Karpas-422 (cell line): ENCODE measurements at regions not wholly inside any gene's neighbourhood (a gene's known extent, or its start where the extent isn't known, plus 50 kb on each side); places are given as distances from the start of the nearest gene placed in this dataset.
"Not testable (repeated sequence)": the region's sequence is repeated elsewhere in the genome, so short reads cannot be mapped to it uniquely, and the experiment has no call there.

Experiments used
- DNase-seq: peaks from one replicate; pipeline ENCODE4 v3.0.0-alpha.2; 2015
- H2AFZ ChIP-seq: fragments of 200-600 bp; sonication (generic); 2 replicates; pipeline ENCODE4 v1.6.1; 2014; ENCODE audit warnings: antibody characterized with exemption, low read length, mixed read lengths
- H3K27ac ChIP-seq: fragments of 200-600 bp; sonication (generic); 2 replicates; pipeline ENCODE4 v1.5.1; 2014; ENCODE audit warnings: mild to moderate bottlenecking, low read length, moderate library complexity
- H3K27me3 ChIP-seq: fragments of 200-600 bp; sonication (generic); 2 replicates; pipeline ENCODE4 v1.6.1; 2014; ENCODE audit warnings: low read length, mixed read lengths
- H3K36me3 ChIP-seq: fragments of 200-600 bp; sonication (generic); 2 replicates; pipeline ENCODE4 v1.6.1; 2014; ENCODE audit warnings: low read length, mixed read lengths; ENCODE audit not compliant: insufficient read depth
- H3K4me1 ChIP-seq: fragments of 200-600 bp; sonication (generic); 2 replicates; pipeline ENCODE4 v1.6.1; 2014; ENCODE audit warnings: mild to moderate bottlenecking, low read length, mixed read lengths
- H3K4me2 ChIP-seq: fragments of 200-600 bp; sonication (generic); 2 replicates; pipeline ENCODE4 v1.6.1; 2014; ENCODE audit warnings: low read length, low read depth, mild to moderate bottlenecking; ENCODE audit not compliant: poor library complexity, severe bottlenecking
- H3K4me3 ChIP-seq: fragments of 200-600 bp; sonication (generic); 2 replicates; pipeline ENCODE4 v1.5.1; 2014; ENCODE audit warnings: mild to moderate bottlenecking, antibody characterized with exemption, low read length, mixed read lengths
- H3K79me2 ChIP-seq: fragments of 200-600 bp; sonication (generic); 2 replicates; pipeline ENCODE4 v1.6.1; 2014; ENCODE audit warnings: mild to moderate bottlenecking, low read length, mixed read lengths
- H3K9ac ChIP-seq: fragments of 200-600 bp; sonication (generic); 2 replicates; pipeline ENCODE4 v1.6.0; 2014; ENCODE audit warnings: low read length
- H3K9me2 ChIP-seq: fragments of 200-600 bp; sonication (generic), shearing (Covaris generic); replicated peaks from 2 replicates; pipeline ENCODE4 v1.6.0; 2014; ENCODE audit warnings: mild to moderate bottlenecking, low read length, moderate library complexity; ENCODE audit not compliant: insufficient read depth
- H3K9me3 ChIP-seq: fragments of 300-700, 200-600 bp; sonication (generic); 2 replicates; pipeline ENCODE4 v1.6.1; 2014; ENCODE audit warnings: low read length, mixed read lengths
- H4K20me1 ChIP-seq: fragments of 200-600 bp; sonication (generic); 2 replicates; pipeline ENCODE4 v1.6.1; 2014; ENCODE audit warnings: mild to moderate bottlenecking, antibody characterized with exemption, low read length, low read depth; ENCODE audit not compliant: insufficient read depth

DNA sequence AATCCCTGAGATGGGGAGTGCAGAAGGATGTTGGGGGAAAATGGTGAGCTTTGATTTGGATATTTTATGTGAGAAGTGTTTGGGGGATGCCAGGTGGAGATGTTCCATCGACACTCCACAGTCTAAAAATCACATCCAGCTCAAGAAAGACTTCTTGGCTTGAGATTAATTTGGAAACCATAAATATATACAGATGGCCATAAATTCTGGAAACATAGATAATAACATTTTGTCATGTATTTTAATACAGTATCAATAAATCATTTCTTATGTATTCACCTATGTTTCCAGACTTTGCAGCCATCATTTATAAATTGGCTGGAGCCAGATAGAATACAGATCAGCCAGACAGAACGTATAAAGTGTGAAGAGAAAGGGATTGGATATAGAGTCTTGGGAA lies 245.5 kb upstream of the DDHD1 start:
- Histone ChIP-seq H3K4me1 (no peaks in the 10 kb centered on the region), H3K27ac (no peak overlapping the region), H3K4me2 (no peak overlapping the region), H3K9me2 (no peaks in the 10 kb centered on the region), H3K79me2 (no peaks in the 10 kb centered on the region), H2AFZ (no peak overlapping the region), H3K9me3 (peaks cover 7% of the 10 kb centered on the region), H3K27me3 (peaks cover 6% of the 10 kb centered on the region; the same call in 1 of the 2 replicates), H3K36me3 (no peaks in the 10 kb centered on the region), H3K4me3 (no peak overlapping the region), H4K20me1 (no peaks in the 10 kb centered on the region), H3K9ac (no peak overlapping the region)
- DNase-seq: no peak

- not testable (repeated sequence) for H3K36me3 ChIP-seq, H2AFZ ChIP-seq
Observed at GRCh38 chr14:53395267-53395666, 242.1 kb upstream of the DDHD1 start.

DNA sequence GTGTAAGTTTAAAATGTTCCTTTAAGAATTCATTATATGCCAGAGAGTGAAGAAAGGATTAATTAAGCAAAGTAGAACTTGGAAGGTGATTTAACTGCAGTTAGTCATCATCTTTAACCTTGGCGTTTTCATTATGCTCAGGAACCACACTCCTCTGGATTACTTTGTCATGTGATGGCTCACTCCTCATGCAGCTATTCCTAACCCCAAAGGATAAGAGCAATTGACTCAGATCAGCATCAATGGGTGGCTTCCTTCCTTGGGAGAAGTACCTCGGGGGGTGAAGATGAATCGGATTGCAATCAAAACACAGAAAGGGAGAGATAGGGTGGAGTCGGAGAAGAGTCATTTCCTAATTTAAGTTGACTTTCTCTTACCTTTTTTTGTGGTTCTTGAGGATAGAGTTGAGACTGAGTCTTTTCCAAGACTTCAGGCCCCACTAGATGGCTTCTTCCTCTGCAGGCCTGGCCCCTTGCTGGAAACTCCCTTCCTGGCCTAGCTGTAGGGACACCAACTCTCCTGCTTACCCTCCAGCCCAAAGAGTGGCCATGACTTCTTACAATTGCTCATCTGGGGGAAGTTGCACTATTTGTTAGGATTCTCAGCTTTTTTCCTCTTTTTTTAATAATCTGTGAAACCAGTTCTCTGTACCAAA lies 238.6 kb upstream of the DDHD1 start:
- Histone ChIP-seq H2AFZ (no peak overlapping the region), H3K4me2 (no peak overlapping the region), H3K27ac (no peak overlapping the region), H3K9me2 (no peaks in the 10 kb centered on the region), H3K79me2 (no peaks in the 10 kb centered on the region), H3K4me1 (no peaks in the 10 kb centered on the region), H3K36me3 (no peaks in the 10 kb centered on the region), H3K4me3 (no peak overlapping the region), H4K20me1 (no peaks in the 10 kb centered on the region), H3K9ac (no peak overlapping the region), H3K9me3 (peaks cover 7% of the 10 kb centered on the region), H3K27me3 (peaks cover 6% of the 10 kb centered on the region; the same call in 1 of the 2 replicates)
- DNase-seq: no peak

More at GRCh38 chr14:53395267-53395666, 242.1 kb upstream of the DDHD1 start:
- H3K27ac ChIP-seq, H3K4me2 ChIP-seq, H3K27me3 ChIP-seq, H3K4me3 ChIP-seq, H3K9ac ChIP-seq, H3K9me2 ChIP-seq, H3K79me2 ChIP-seq, H3K4me1 ChIP-seq, H3K9me3 ChIP-seq, H4K20me1 ChIP-seq, DNase-seq: not testable (repeated sequence)

- H3K79me2 ChIP-seq: no peaks in the 10 kb centered on the region
- H3K9me2 ChIP-seq: no peaks in the 10 kb centered on the region
- H3K27ac ChIP-seq: no peak overlapping the region
- no peak overlapping the region for H3K4me3 ChIP-seq
- peaks cover 4% of the 10 kb centered on the region; the same call in 1 of the 2 replicates for H3K27me3 ChIP-seq
- no peak overlapping the region for H2AFZ ChIP-seq
- H3K36me3 ChIP-seq: no peaks in the 10 kb centered on the region
- H4K20me1 ChIP-seq: no peaks in the 10 kb centered on the region
- peaks cover 7% of the 10 kb centered on the region for H3K9me3 ChIP-seq
- DNase-seq: no peak
- H3K4me1 ChIP-seq: no peaks in the 10 kb centered on the region
- H3K9ac ChIP-seq: no peak overlapping the region
- no peak overlapping the region for H3K4me2 ChIP-seq
Observed at GRCh38 chr14:53391156-53391555, 238.0 kb upstream of the DDHD1 start.

GRCh38 chr14:53390008-53390407 lies 236.9 kb upstream of the DDHD1 start:
- Histone ChIP-seq H3K27ac (no peak overlapping the region), H3K36me3 (no peaks in the 10 kb centered on the region), H3K4me2 (no peak overlapping the region), H2AFZ (no peak overlapping the region), H3K9me3 (peaks cover 4% of the 10 kb centered on the region), H3K4me1 (no peaks in the 10 kb centered on the region), H3K9ac (no peak overlapping the region), H3K79me2 (no peaks in the 10 kb centered on the region), H3K27me3 (peaks cover 2% of the 10 kb centered on the region; the same call in 1 of the 2 replicates), H4K20me1 (no peaks in the 10 kb centered on the region), H3K9me2 (no peaks in the 10 kb centered on the region), H3K4me3 (no peak overlapping the region)
- no peak for DNase-seq

DNA sequence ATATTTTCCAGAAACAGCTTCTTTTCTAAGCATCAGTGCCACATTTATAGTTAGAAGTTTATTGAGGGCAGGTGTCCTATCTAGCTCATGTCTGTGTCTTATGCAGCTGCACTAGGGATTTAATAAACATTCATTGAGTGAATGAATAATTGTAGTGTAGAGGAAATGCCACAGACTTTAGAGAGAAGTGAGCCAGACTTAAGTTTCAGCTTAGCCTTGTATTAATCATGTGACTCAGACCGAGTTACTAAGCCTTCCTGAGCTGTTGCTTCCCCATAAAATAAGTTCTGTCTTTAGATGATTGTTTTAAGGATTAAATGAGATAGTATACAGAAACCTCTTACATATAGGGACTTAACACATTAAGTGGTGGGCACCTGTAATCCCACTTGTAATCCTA lies 236.1 kb upstream of the DDHD1 start:
- Histone ChIP-seq H4K20me1 (no peaks in the 10 kb centered on the region), H3K4me1 (no peaks in the 10 kb centered on the region), H3K9ac (no peak overlapping the region), H3K79me2 (no peaks in the 10 kb centered on the region), H3K4me3 (no peak overlapping the region), H3K27ac (no peak overlapping the region), H3K27me3 (no peaks in the 10 kb centered on the region), H3K9me2 (no peaks in the 10 kb centered on the region), H3K36me3 (no peaks in the 10 kb centered on the region), H3K9me3 (no peaks in the 10 kb centered on the region), H3K4me2 (no peak overlapping the region), H2AFZ (no peak overlapping the region)
- no peak for DNase-seq

DNA sequence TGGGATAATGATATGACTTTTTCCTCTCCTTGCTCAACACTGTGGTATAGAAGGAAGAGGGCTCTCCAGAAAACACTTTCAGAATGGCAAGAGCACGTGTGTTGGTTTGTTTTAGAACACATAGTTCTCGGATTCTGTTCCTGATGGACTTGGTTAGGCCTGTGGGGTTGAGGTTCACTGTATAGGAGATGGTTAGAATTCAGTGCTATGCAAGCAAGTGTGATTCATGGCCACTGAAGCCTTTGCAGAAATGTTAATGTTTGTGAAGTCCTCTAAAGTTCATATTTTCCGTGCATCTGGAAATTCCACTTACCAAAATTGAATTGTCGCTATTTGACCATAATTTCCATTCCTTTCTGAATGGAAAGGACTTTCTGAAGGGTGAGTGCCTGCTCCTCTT lies 233.2 kb upstream of the DDHD1 start:
- no peaks in the 10 kb centered on the region for H3K36me3 ChIP-seq
- no peaks in the 10 kb centered on the region for H4K20me1 ChIP-seq
- no peak overlapping the region for H3K4me3 ChIP-seq
- no peaks in the 10 kb centered on the region for H3K9me2 ChIP-seq
- H2AFZ ChIP-seq: no peak overlapping the region
- H3K79me2 ChIP-seq: no peaks in the 10 kb centered on the region
- H3K9me3 ChIP-seq: no peaks in the 10 kb centered on the region
- H3K27me3 ChIP-seq: no peaks in the 10 kb centered on the region
- no peak for DNase-seq
- H3K4me1 ChIP-seq: no peaks in the 10 kb centered on the region
- no peak overlapping the region for H3K9ac ChIP-seq
- no peak overlapping the region for H3K27ac ChIP-seq
- H3K4me2 ChIP-seq: no peak overlapping the region

DNA sequence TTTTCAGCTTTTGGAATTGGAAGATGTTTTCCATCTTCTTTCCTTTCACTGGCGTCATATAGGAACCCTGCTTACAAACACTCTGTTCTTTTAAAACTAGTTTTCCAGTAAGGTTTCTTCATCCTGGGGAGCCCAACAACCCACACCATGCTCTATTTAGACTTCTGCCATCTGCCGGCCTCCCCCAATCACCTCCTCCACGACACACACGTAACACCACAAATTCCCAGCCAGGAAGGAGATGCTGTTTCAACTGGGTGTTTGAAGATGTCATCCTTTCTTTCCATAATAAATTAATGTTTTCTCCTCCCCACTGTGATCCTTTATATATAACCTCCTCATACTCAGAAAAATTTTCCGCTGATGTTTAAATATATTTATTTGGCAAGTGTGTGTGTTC lies 231.4 kb upstream of the DDHD1 start:
- DNase-seq: no peak
- Histone ChIP-seq H3K79me2 (no peaks in the 10 kb centered on the region), H3K9ac (no peak overlapping the region)

More for the DNA sequence above, 231.4 kb upstream of the DDHD1 start:
- H3K4me1 ChIP-seq: peaks cover 8% of the 10 kb centered on the region
- no peaks in the 10 kb centered on the region for H3K9me3 ChIP-seq
- no peaks in the 10 kb centered on the region for H3K36me3 ChIP-seq
- H3K27ac ChIP-seq: no peak overlapping the region
- H3K9me2 ChIP-seq: no peaks in the 10 kb centered on the region
- no peaks in the 10 kb centered on the region for H3K27me3 ChIP-seq
- no peak overlapping the region for H2AFZ ChIP-seq
- no peak overlapping the region for H3K4me2 ChIP-seq
- no peak overlapping the region for H3K4me3 ChIP-seq
- no peaks in the 10 kb centered on the region for H4K20me1 ChIP-seq
